NB4 (cell line): ENCODE measurements at regions not wholly inside any gene's neighbourhood (a gene's known extent, or its start where the extent isn't known, plus 50 kb on each side); places are given as distances from the start of the nearest gene placed in this dataset.

Experiments used
- DNase-seq: peaks from one replicate; pipeline ENCODE4 v3.0.0; 2010; ENCODE audit warnings: low read depth
- H3K4me3 ChIP-seq: one replicate; pipeline ENCODE4 v1.5.1; 2011; ENCODE audit warnings: mild to moderate bottlenecking, low read depth, low read length, moderate library complexity
- CTCF ChIP-seq: IDR thresholded peaks from one replicate; pipeline ENCODE4 v1.5.1; 2012; ENCODE audit warnings: low read depth, low read length
- MAX ChIP-seq: IDR thresholded peaks from 2 replicates; pipeline ENCODE4 v1.6.1; 2011; ENCODE audit warnings: low read depth, low read length
- MYC ChIP-seq: IDR thresholded peaks from 2 replicates; pipeline ENCODE4 v1.6.1; 2011; ENCODE audit warnings: low read depth, low read length
- POLR2A ChIP-seq: IDR thresholded peaks from 2 replicates; pipeline ENCODE4 v1.6.1; 2011; ENCODE audit warnings: mild to moderate bottlenecking; ENCODE audit not compliant: insufficient read length; ENCODE audit errors: extremely low read depth

GRCh38 chr11:69923196-69923595, 104.0 kb upstream of the FGF3 start:
- no peak for DNase-seq
- TF ChIP-seq MYC (no peak), MAX (no peak)
- no peak overlapping the region for H3K4me3 ChIP-seq

- TF ChIP-seq MAX (no peak), CTCF (no peak), MYC (no peak), POLR2A (no peak)
- no peak for DNase-seq
- H3K4me3 ChIP-seq: no peak overlapping the region
These were observed 104.6 kb upstream of the FGF3 start for GRCh38 chr11:69923641-69924307.

GRCh38 chr11:69924308-69925161, 105.3 kb upstream of the FGF3 start:
- DNase-seq: no peak
- no peak overlapping the region for H3K4me3 ChIP-seq
- TF ChIP-seq MYC (no peak), MAX (no peak), POLR2A (no peak), CTCF (no peak)

- TF ChIP-seq MYC (no peak), MAX (no peak), CTCF (no peak), POLR2A (no peak)
- DNase-seq: no peak
- H3K4me3 ChIP-seq: no peak overlapping the region
These were observed 106.4 kb upstream of the FGF3 start for GRCh38 chr11:69925366-69926196.

- no peak overlapping the region for H3K4me3 ChIP-seq
- no peak for DNase-seq
- no peak for TF ChIP-seq MAX
These were observed 107.3 kb upstream of the FGF3 start for GRCh38 chr11:69926376-69927050.

- no peak overlapping the region for H3K4me3 ChIP-seq
- no peak for DNase-seq
- TF ChIP-seq MYC: no peak
- no peak for TF ChIP-seq CTCF
- TF ChIP-seq POLR2A: no peak
- TF ChIP-seq MAX: no peak
These were observed 108.9 kb upstream of the FGF3 start for GRCh38 chr11:69928121-69928520.
